Liver (tissue), 3 donors: ENCODE measurements at regions not wholly inside any gene's neighbourhood (a gene's known extent, or its start where the extent isn't known, plus 50 kb on each side); places are given as distances from the start of the nearest gene placed in this dataset.

Experiments used
- SP1 ChIP-seq: IDR thresholded peaks from 2 replicates; pipeline ENCODE4 v1.6.1; 2018; ENCODE audit warnings: antibody characterized with exemption, mild to moderate bottlenecking
- TF ChIP-seq, protein P1 (sequence below): fragments of 150-350 bp; IDR thresholded peaks from 2 replicates; pipeline ENCODE4 v1.5.1; 2017; ENCODE audit warnings: improper control_type of control experiment, low read depth, low read length; ENCODE audit not compliant: missing input control
- donor health status: healthy.
- donor health status: healthy.

DNA sequence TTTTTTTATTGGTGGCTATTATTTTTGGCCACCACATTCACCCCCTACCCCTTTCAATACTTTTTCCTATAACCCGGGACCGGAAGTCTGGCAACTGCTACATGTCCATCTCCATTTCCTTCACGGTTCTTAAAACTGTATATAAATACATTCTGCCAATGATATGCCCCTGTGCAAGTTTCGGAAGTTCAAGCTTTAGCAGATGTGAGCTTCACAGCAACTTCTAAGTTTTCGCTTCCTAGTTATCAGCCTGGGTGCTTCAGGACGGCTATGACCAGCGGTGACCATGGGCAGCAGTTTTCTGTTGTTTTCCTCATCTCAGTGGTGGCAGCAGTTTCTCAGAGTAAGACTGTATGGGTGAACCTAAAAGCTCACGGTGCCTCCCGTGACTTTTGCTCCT, 153.5 kb upstream of the NFE2L3 start:
- TF ChIP-seq, protein P1, sequence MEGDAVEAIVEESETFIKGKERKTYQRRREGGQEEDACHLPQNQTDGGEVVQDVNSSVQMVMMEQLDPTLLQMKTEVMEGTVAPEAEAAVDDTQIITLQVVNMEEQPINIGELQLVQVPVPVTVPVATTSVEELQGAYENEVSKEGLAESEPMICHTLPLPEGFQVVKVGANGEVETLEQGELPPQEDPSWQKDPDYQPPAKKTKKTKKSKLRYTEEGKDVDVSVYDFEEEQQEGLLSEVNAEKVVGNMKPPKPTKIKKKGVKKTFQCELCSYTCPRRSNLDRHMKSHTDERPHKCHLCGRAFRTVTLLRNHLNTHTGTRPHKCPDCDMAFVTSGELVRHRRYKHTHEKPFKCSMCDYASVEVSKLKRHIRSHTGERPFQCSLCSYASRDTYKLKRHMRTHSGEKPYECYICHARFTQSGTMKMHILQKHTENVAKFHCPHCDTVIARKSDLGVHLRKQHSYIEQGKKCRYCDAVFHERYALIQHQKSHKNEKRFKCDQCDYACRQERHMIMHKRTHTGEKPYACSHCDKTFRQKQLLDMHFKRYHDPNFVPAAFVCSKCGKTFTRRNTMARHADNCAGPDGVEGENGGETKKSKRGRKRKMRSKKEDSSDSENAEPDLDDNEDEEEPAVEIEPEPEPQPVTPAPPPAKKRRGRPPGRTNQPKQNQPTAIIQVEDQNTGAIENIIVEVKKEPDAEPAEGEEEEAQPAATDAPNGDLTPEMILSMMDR: no peak
- no peak for TF ChIP-seq SP1
